IgD-negative memory B cell (primary cell): ENCODE measurements at regions not wholly inside any gene's neighbourhood (a gene's known extent, or its start where the extent isn't known, plus 50 kb on each side); places are given as distances from the start of the nearest gene placed in this dataset.

Experiments used
- H3K27ac Mint-ChIP-seq, 3 donors: one replicate each; pipeline ENCODE4 v1.8.0; 2020 to 2022; ENCODE audit warnings: mild to moderate bottlenecking in 3 of 3, mixed read lengths in 3 of 3, moderate library complexity in 1 of 3
- H3K27me3 Mint-ChIP-seq: one replicate; pipeline ENCODE4 v1.8.0; 2021; ENCODE audit warnings: mixed read lengths
- H3K36me3 Mint-ChIP-seq: one replicate; pipeline ENCODE4 v1.8.0; 2020; ENCODE audit warnings: mild to moderate bottlenecking, mixed read lengths
- H3K4me1 Mint-ChIP-seq, 3 donors: one replicate each; pipeline ENCODE4 v1.8.0; 2020 to 2022; ENCODE audit warnings: mixed read lengths in 3 of 3, mild to moderate bottlenecking in 1 of 3
- H3K4me3 Mint-ChIP-seq, 4 donors: one replicate each; pipeline ENCODE4 v1.8.0; 2020 to 2022; ENCODE audit warnings: mild to moderate bottlenecking in 4 of 4, mixed read lengths in 4 of 4, moderate library complexity in 3 of 4
- H3K9me3 Mint-ChIP-seq, 3 donors: one replicate each; pipeline ENCODE4 v1.8.0; 2020 to 2021; ENCODE audit warnings: mixed read lengths in 3 of 3, mild to moderate bottlenecking in 1 of 3

DNA sequence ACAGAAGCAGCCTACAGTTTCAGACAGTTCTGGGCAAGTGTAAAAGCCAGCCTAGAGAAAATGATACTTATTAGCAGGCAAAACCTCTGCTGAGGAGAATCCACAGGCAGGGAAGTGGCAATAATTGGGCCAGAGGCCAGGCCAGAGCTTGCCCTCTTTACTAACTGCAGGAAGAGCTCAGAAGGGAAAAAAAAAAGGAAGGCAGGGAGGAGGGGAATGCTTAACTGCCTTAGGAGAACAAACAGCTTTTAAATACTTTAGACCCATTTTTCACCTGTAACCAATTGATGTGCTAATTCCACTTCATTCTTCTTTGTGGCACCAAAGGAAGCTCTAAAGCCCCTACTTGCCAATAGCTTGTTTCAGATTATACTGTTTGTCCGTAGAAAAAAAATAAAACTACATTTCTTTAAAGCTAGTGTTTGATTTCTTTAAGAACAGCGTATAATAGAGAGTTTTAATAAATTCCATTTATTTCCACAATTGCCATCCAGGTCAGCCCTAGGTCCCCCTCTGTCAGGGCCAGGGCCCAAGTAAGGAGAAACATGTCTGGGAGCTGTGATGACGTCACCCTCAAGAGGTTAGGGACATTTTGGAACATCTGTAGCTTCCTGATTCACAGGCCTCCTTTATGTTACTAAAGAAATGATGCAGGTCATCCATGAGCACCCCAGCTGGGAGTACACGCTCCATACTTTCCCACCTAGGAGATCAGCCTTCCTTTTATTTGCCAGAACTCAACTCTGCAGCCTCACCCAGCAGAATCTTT is 384.3 kb downstream of the CDC5L start:
- Mint-ChIP-seq H3K9me3 (peaks cover 2 to 4% (median 3%) of the 10 kb centered on the region in 3 donors), H3K4me3 (no peak overlapping the region), H3K4me1 (no peaks in the 10 kb centered on the region), H3K27ac (no peak overlapping the region), H3K27me3 (peaks cover 16% of the 10 kb centered on the region), H3K36me3 (no peaks in the 10 kb centered on the region)

DNA sequence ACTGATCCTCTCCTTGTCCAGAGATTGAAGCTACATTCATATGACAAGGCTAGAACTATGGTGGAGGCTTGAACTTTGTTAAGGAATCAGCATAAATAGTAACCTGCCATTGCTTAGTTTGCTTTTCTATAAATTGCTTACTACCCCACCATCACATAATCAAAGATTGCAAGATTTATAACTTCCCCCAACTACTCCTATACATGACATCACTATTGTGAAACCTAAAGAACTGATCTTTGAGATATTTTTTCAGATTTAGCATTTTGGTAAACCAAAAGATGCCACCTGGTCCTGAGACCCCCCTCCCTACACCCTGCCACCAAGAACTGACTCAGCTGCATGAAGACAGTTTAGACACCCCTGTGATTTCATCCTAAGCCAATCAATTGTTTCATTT is 385.3 kb downstream of the CDC5L start:
- no peak overlapping the region for H3K27ac Mint-ChIP-seq
- peaks cover 2 to 4% (median 3%) of the 10 kb centered on the region in 3 donors for H3K9me3 Mint-ChIP-seq
- H3K4me1 Mint-ChIP-seq, result no peaks in the 10 kb centered on the region
- H3K27me3 Mint-ChIP-seq, result peaks cover 12% of the 10 kb centered on the region
- H3K4me3 Mint-ChIP-seq, result no peak overlapping the region
- no peaks in the 10 kb centered on the region for H3K36me3 Mint-ChIP-seq

DNA sequence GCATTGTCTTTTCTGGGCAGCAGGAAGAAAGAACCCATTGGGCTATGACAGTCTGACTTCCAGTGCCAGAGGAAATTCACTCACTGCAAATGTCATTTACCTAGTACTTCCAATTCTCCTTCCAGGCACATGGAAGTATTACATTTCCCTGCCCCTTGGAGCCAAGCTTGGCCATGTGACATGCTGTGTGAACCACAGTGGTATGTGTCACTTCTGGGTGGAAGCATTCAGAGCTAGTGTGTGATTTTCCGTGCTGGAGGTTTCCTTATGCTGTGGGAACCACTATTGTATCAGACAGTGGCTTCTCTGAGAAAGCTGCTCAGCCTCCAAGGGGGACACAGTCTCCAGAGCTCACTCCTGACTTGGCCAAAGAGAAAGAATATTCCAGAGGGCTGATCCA is 387.6 kb downstream of the CDC5L start:
- peaks cover 2 to 4% (median 3%) of the 10 kb centered on the region in 3 donors for H3K9me3 Mint-ChIP-seq
- H3K4me1 Mint-ChIP-seq, result peaks cover 0 to 7% (median 0%) of the 10 kb centered on the region in 3 donors
- H3K27ac Mint-ChIP-seq, result no peak overlapping the region
- H3K4me3 Mint-ChIP-seq, result no peak overlapping the region
- no peaks in the 10 kb centered on the region for H3K36me3 Mint-ChIP-seq
- H3K27me3 Mint-ChIP-seq, result peaks cover 7% of the 10 kb centered on the region

DNA sequence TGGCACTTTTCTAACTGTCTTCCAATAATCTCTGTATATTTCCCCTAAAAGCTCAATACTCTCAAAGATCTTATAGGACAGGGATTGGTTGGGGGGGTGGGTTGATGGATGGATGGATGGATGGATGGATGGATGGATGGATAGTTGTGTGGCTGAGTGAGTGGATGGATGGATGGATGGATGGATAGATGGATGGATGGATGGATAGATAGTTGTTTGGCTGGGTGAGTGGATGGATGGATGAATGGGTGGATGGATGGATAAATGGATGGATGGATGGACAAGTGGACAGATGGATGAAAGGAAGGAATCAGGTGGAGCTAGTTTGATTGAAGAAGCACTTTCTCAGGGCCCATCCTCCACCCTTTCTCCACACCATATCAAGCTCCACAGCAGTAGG is 388.8 kb downstream of the CDC5L start:
- Mint-ChIP-seq H3K4me3 (no peak overlapping the region), H3K36me3 (no peaks in the 10 kb centered on the region), H3K4me1 (peaks cover 0 to 7% (median 0%) of the 10 kb centered on the region in 3 donors), H3K27ac (no peak overlapping the region), H3K27me3 (peaks cover 6% of the 10 kb centered on the region), H3K9me3 (peaks cover 2 to 4% (median 3%) of the 10 kb centered on the region in 3 donors)

DNA sequence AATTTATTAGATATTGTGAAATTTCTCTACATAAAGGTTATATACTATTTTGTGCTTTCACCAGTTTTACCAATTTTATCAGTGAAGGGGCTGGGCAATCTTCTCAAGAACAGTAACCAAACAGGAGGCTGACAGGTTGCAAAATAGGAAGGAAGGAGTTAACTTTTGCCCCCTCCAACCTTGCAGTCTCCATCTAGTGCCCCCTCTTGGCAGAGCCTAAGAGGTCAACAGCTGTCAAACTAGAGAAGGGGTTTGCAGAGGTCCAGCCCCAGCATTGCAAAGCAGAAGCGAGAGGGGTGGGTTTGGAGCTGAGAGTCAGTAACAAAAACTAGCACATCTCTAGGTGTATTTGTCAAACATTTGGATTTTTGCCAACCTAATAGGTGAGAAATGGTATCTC is 391.0 kb downstream of the CDC5L start:
- H3K9me3 Mint-ChIP-seq, result peaks cover 2 to 4% (median 2%) of the 10 kb centered on the region in 3 donors
- H3K27me3 Mint-ChIP-seq, result peaks cover 3% of the 10 kb centered on the region
- peaks cover 0 to 7% (median 0%) of the 10 kb centered on the region in 3 donors for H3K4me1 Mint-ChIP-seq
- H3K4me3 Mint-ChIP-seq, result no peak overlapping the region
- no peak overlapping the region for H3K27ac Mint-ChIP-seq
- H3K36me3 Mint-ChIP-seq, result no peaks in the 10 kb centered on the region
